ENCODE measurements at regions not wholly inside any gene's neighbourhood (a gene's known extent, or its start where the extent isn't known, plus 50 kb on each side); places are given as distances from the start of the nearest gene placed in this dataset.

DNA sequence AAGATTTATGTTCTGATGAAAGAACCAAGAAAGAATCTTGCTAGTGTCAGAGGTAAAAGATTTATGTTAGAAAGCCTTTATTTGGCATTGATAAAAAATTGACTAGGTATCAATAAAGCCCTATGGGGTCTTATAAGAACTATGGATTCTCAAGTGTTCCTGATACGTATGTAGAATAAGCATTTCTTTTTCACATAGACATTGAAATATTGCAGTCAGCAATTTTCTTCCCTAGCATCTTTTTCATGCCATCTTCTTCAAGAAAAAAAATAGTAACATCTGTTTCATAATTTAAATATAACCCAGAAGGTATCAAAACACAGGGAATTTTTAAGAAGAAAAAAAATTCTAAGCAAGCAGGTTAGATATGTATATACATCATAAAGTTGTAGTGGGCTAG, 230.6 kb downstream of the CENPW start:
- no peak overlapping the region for H3K4me3 ChIP-seq (replicated peaks; ENCODE audit: low read depth, low read length)
- TF ChIP-seq, protein P1, sequence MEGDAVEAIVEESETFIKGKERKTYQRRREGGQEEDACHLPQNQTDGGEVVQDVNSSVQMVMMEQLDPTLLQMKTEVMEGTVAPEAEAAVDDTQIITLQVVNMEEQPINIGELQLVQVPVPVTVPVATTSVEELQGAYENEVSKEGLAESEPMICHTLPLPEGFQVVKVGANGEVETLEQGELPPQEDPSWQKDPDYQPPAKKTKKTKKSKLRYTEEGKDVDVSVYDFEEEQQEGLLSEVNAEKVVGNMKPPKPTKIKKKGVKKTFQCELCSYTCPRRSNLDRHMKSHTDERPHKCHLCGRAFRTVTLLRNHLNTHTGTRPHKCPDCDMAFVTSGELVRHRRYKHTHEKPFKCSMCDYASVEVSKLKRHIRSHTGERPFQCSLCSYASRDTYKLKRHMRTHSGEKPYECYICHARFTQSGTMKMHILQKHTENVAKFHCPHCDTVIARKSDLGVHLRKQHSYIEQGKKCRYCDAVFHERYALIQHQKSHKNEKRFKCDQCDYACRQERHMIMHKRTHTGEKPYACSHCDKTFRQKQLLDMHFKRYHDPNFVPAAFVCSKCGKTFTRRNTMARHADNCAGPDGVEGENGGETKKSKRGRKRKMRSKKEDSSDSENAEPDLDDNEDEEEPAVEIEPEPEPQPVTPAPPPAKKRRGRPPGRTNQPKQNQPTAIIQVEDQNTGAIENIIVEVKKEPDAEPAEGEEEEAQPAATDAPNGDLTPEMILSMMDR (IDR thresholded peaks at IDR 0.05; ENCODE audit: low read depth, low read length, missing control alignments) = no peak
- no peak for DNase-seq (ENCODE audit: extremely low read depth, low read depth)

DNA sequence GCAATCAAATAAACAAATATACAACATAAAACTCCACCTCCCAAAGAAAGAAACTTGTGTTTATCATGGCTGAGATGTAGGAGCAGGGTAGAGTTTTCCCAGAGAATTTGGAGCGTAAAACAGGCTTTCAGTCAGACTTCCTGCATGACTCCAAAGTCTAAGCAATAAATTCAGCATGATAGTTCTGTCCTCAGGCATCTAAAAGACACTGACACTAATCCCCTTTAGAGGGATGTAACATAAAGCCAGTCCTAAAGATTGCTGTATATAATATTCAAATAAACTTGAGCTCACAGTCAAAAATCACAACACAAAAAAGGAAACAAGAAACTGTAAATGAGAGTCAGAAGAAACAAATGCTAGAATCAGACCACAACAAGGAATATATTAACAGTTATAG, 234.4 kb downstream of the CENPW start:
- no peak for DNase-seq (ENCODE audit: extremely low read depth, low read depth)
- H3K4me3 ChIP-seq (replicated peaks; ENCODE audit: low read depth, low read length) = no peak overlapping the region
- TF ChIP-seq, protein P1 (IDR thresholded peaks at IDR 0.05; ENCODE audit: low read depth, low read length, missing control alignments) = no peak

- no peak overlapping the region for H3K4me3 ChIP-seq (replicated peaks; ENCODE audit: low read depth, low read length)
- no peak for DNase-seq (ENCODE audit: extremely low read depth, low read depth)
- TF ChIP-seq, protein P1 (IDR thresholded peaks at IDR 0.05; ENCODE audit: low read depth, low read length, missing control alignments) = no peak
Measured at GRCh38 chr6:126581316-126581715, 241.4 kb downstream of the CENPW start.

DNA sequence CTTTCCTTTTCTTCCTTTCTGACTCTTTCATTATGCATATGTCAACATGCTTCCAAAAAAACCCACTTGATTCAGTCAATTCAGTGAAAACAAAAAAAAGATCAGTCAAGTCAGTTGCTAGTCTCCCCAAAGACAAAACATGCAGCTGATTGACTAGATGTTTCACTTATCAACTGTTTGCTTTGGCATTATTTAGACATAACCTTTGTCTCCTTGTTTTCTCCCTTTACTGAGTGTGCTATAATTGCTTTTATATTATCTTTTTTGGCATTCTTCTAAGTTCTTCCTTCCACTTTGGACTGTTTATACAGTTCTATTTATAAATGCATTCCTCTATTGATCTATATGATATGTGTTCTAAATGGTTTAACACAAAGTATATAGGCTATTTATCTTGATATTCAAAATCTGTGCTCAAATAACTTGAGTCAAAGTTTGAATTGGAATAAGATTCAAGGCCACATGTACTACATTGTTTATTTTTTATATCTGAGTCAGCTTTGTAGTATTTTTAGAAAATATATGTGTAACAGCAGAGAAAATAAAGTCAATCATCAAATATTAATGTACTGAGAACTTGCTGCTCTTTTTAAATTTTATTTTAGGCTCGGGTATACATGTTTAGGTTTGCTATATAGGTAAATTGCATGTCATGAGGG, 260.5 kb downstream of the CENPW start:
- no peak overlapping the region for H3K4me3 ChIP-seq (replicated peaks; ENCODE audit: low read depth, low read length)
- TF ChIP-seq, protein P1 (IDR thresholded peaks at IDR 0.05; ENCODE audit: low read depth, low read length, missing control alignments) = no peak
- DNase-seq (ENCODE audit: extremely low read depth, low read depth) = no peak

- H3K4me3 ChIP-seq (replicated peaks; ENCODE audit: low read depth, low read length) = no peak overlapping the region
- DNase-seq (ENCODE audit: extremely low read depth, low read depth) = no peak
- TF ChIP-seq, protein P1 (IDR thresholded peaks at IDR 0.05; ENCODE audit: low read depth, low read length, missing control alignments) = no peak
Measured at GRCh38 chr6:126603410-126603809, 263.5 kb downstream of the CENPW start.

DNA sequence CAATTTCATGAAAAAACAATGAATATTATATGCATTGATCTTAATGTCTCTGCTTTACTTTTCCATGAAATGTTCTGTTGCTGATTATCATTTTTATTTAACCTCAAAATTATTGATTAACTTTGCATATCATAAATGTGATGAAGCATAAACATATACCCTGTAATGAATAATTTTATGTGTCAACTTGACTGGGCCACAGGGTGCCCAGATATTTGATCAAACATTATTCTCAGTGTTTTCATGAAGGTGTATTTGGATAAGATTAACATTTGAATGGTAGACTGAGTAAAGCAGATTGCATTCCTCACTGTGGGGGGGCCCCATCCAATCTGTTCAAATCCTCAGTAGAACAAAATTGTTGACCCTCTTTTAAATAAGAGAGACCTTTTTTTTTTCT, 265.2 kb downstream of the CENPW start:
- no peak for DNase-seq (ENCODE audit: extremely low read depth, low read depth)
- TF ChIP-seq, protein P1 (IDR thresholded peaks at IDR 0.05; ENCODE audit: low read depth, low read length, missing control alignments) = no peak

GRCh38 chr6:126607289-126607688, 267.4 kb downstream of the CENPW start:
- DNase-seq (ENCODE audit: extremely low read depth, low read depth) = no peak
- TF ChIP-seq, protein P1 (IDR thresholded peaks at IDR 0.05; ENCODE audit: low read depth, low read length, missing control alignments) = no peak
- no peak overlapping the region for H3K4me3 ChIP-seq (replicated peaks; ENCODE audit: low read depth, low read length)

More for the DNA sequence above, 265.2 kb downstream of the CENPW start:
- no peak overlapping the region for H3K4me3 ChIP-seq (replicated peaks; ENCODE audit: low read depth, low read length)
